ENCODE measurements at regions not wholly inside any gene's neighbourhood (a gene's known extent, or its start where the extent isn't known, plus 50 kb on each side); places are given as distances from the start of the nearest gene placed in this dataset.

GRCh38 chr5:107304684-107305083 lies 366.1 kb downstream of the EFNA5 start:
- Histone ChIP-seq H3K27ac (ENCODE audit: low read depth, low read length) (no peak overlapping the region), H2AFZ (ENCODE audit: low read depth, low read length, poor library complexity, severe bottlenecking) (no peak overlapping the region), H3K4me1 (ENCODE audit: control insufficient read depth in 1 of 2, insufficient read depth in 2 of 2, low read length in 2 of 2) (no peaks in the 10 kb centered on the region), H3K9ac (ENCODE audit: low read length) (no peak overlapping the region), H3K4me2 (ENCODE audit: low read length) (no peak overlapping the region), H3K36me3 (ENCODE audit: control insufficient read depth in 1 of 2, insufficient read depth in 2 of 2, low read length in 2 of 2) (no peaks in the 10 kb centered on the region), H3K27me3 (ENCODE audit: insufficient read depth, low read length) (no peaks in the 10 kb centered on the region), H3K4me3 (replicated peaks in 1 of 2; ENCODE audit: low read depth in 1 of 2, low read length in 2 of 2) (no peak overlapping the region), H3K9me2 (ENCODE audit: insufficient read depth) (no peaks in the 10 kb centered on the region), H4K20me1 (ENCODE audit: insufficient read depth) (no peaks in the 10 kb centered on the region), H3K79me2 (ENCODE audit: insufficient read depth, low read length) (no peaks in the 10 kb centered on the region), H3K9me3 (ENCODE audit: control insufficient read depth in 1 of 2, insufficient read depth in 1 of 2, low read depth in 1 of 2, low read length in 2 of 2) (no peaks in the 10 kb centered on the region)
- TF ChIP-seq POLR2A (IDR thresholded peaks at IDR 0.05; ENCODE audit: borderline replicate concordance, extremely low read depth, insufficient read depth, insufficient read length) = no peak
- TF ChIP-seq EZH2phosphoT487 (IDR thresholded peaks at IDR 0.05; ENCODE audit: borderline replicate concordance) = no peak
- TF ChIP-seq RAD21 (IDR thresholded peaks at IDR 0.05; ENCODE audit: low read depth) = no peak
- no peak for TF ChIP-seq REST (IDR thresholded peaks at IDR 0.05; ENCODE audit: low read depth)
- no peak for TF ChIP-seq ZBTB33 (IDR thresholded peaks at IDR 0.05; ENCODE audit: extremely low read depth, insufficient replicate concordance, low read length)
- no peak for TF ChIP-seq ATF3 (IDR thresholded peaks at IDR 0.05)
- no peak for TF ChIP-seq SP1 (IDR thresholded peaks at IDR 0.05; ENCODE audit: low read depth)
- TF ChIP-seq CEBPB (IDR thresholded peaks at IDR 0.05; ENCODE audit: low read depth) = no peak
- TF ChIP-seq FOSL1 (IDR thresholded peaks at IDR 0.05; ENCODE audit: low read depth) = no peak
- no peak for TF ChIP-seq EGR1 (IDR thresholded peaks at IDR 0.05; ENCODE audit: low read depth)
- TF ChIP-seq JUND (IDR thresholded peaks at IDR 0.05) = no peak
- no peak for TF ChIP-seq ZFX (IDR thresholded peaks at IDR 0.05)
- TF ChIP-seq POLR2AphosphoS5 (IDR thresholded peaks at IDR 0.05; ENCODE audit: low read depth, low read length) = no peak
- TF ChIP-seq SRF (IDR thresholded peaks at IDR 0.05; ENCODE audit: low read depth) = no peak
- no peak for TF ChIP-seq MAX (IDR thresholded peaks at IDR 0.05)
- TF ChIP-seq TCF7L2 (IDR thresholded peaks at IDR 0.05; ENCODE audit: borderline replicate concordance, extremely low read depth, insufficient read depth, insufficient read length) = no peak
- POLR2A ChIA-PET = no interaction called here
- ATAC-seq = no peak
- no peak for DNase-seq (ENCODE audit: low read depth, low spot score)
- CTCF ChIA-PET = no interaction called here
- intact Hi-C loops (cut with micrococcal nuclease) = no loop called here
- no TSS peak for BruUV-seq (replicated peaks)
- RAD21 ChIA-PET (ENCODE audit: low non-redundant PET in 1 of 2, low total read pairs in 2 of 2, uncharacterized antibody in 2 of 2, unreplicated experiment in 2 of 2) = no interaction called here

Data from HCT116 (cell line).